ENCODE measurements at regions not wholly inside any gene's neighbourhood (a gene's known extent, or its start where the extent isn't known, plus 50 kb on each side); places are given as distances from the start of the nearest gene placed in this dataset.

- H3K27me3 Mint-ChIP-seq, result no peaks in the 10 kb centered on the region
- no peaks in the 10 kb centered on the region for H3K36me3 Mint-ChIP-seq
- DNase-seq (ENCODE audit: extremely low spot score, unreplicated experiment), result no peak
- peaks cover 7% of the 10 kb centered on the region for H3K9me3 Mint-ChIP-seq
- H3K4me1 Mint-ChIP-seq (ENCODE audit: unreplicated experiment), result no peaks in the 10 kb centered on the region
- H3K27ac Mint-ChIP-seq, result no peak overlapping the region
- no peak overlapping the region for H3K4me3 Mint-ChIP-seq
- TF ChIP-seq CTCF (conservative IDR thresholded peaks at IDR 0.05), result no peak
These were observed 380.0 kb upstream of the MARCKS start for GRCh38 chr6:113476937-113477839.

GRCh38 chr6:113480616-113481015, 376.5 kb upstream of the MARCKS start:
- no peak for DNase-seq (ENCODE audit: extremely low spot score, unreplicated experiment)
- Mint-ChIP-seq H3K9me3 (no peaks in the 10 kb centered on the region), H3K27ac (no peak overlapping the region), H3K27me3 (no peaks in the 10 kb centered on the region), H3K4me1 (ENCODE audit: unreplicated experiment) (peaks cover 8% of the 10 kb centered on the region), H3K4me3 (no peak overlapping the region), H3K36me3 (no peaks in the 10 kb centered on the region)
- TF ChIP-seq CTCF (conservative IDR thresholded peaks at IDR 0.05), result no peak

- H3K27me3 Mint-ChIP-seq, result no peaks in the 10 kb centered on the region
- peaks cover 8% of the 10 kb centered on the region for H3K4me1 Mint-ChIP-seq (ENCODE audit: unreplicated experiment)
- H3K27ac Mint-ChIP-seq, result no peak overlapping the region
These were observed 375.7 kb upstream of the MARCKS start for GRCh38 chr6:113481458-113481857.

GRCh38 chr6:113481910-113482309, 375.2 kb upstream of the MARCKS start:
- Mint-ChIP-seq H3K4me1 (ENCODE audit: unreplicated experiment) (peaks cover 8% of the 10 kb centered on the region), H3K27me3 (no peaks in the 10 kb centered on the region), H3K9me3 (no peaks in the 10 kb centered on the region), H3K4me3 (no peak overlapping the region), H3K27ac (no peak overlapping the region), H3K36me3 (no peaks in the 10 kb centered on the region)
- no peak for TF ChIP-seq CTCF (conservative IDR thresholded peaks at IDR 0.05)
- no peak for DNase-seq (ENCODE audit: extremely low spot score, unreplicated experiment)

More at GRCh38 chr6:113481458-113481857, 375.7 kb upstream of the MARCKS start:
- no peaks in the 10 kb centered on the region for H3K36me3 Mint-ChIP-seq
- H3K9me3 Mint-ChIP-seq, result no peaks in the 10 kb centered on the region
- no peak for DNase-seq (ENCODE audit: extremely low spot score, unreplicated experiment)
- H3K4me3 Mint-ChIP-seq, result no peak overlapping the region
- TF ChIP-seq CTCF (conservative IDR thresholded peaks at IDR 0.05), result no peak

- H3K4me1 Mint-ChIP-seq (ENCODE audit: unreplicated experiment), result peaks cover 8% of the 10 kb centered on the region
- DNase-seq (ENCODE audit: extremely low spot score, unreplicated experiment), result no peak
- H3K36me3 Mint-ChIP-seq, result no peaks in the 10 kb centered on the region
- TF ChIP-seq CTCF (conservative IDR thresholded peaks at IDR 0.05), result no peak
- no peaks in the 10 kb centered on the region for H3K9me3 Mint-ChIP-seq
- no peak overlapping the region for H3K4me3 Mint-ChIP-seq
- no peaks in the 10 kb centered on the region for H3K27me3 Mint-ChIP-seq
- H3K27ac Mint-ChIP-seq, result no peak overlapping the region
These were observed 374.4 kb upstream of the MARCKS start for GRCh38 chr6:113482771-113483170.
